ENCODE measurements at regions not wholly inside any gene's neighbourhood (a gene's known extent, or its start where the extent isn't known, plus 50 kb on each side); places are given as distances from the start of the nearest gene placed in this dataset.

GRCh38 chr12:115204957-115205754 is 521.2 kb upstream of the TBX3 start:
- DNase-seq, result no peak

GRCh38 chr12:115203701-115204100 is 519.7 kb upstream of the TBX3 start:
- no peak for DNase-seq

GRCh38 chr12:115201966-115202365 is 518.0 kb upstream of the TBX3 start:
- no peak for DNase-seq

- no peak for DNase-seq
Observed at GRCh38 chr12:115199831-115200230, 515.9 kb upstream of the TBX3 start.

GRCh38 chr12:115194857-115195256 is 510.9 kb upstream of the TBX3 start:
- no peak for DNase-seq

- DNase-seq, result no peak
Observed at GRCh38 chr12:115194448-115194847, 510.5 kb upstream of the TBX3 start.

- DNase-seq, result no peak
Observed at GRCh38 chr12:115191342-115191741, 507.4 kb upstream of the TBX3 start.

- no peak for DNase-seq
Observed at GRCh38 chr12:115190010-115190770, 506.2 kb upstream of the TBX3 start.

GRCh38 chr12:115185506-115185905 is 501.5 kb upstream of the TBX3 start:
- no peak for DNase-seq

GRCh38 chr12:115183752-115184151 is 499.8 kb upstream of the TBX3 start:
- DNase-seq, result no peak

- DNase-seq, result no peak
Observed at GRCh38 chr12:115177899-115178298, 493.9 kb upstream of the TBX3 start.

- no peak for DNase-seq
Observed at GRCh38 chr12:115176741-115177400, 492.9 kb upstream of the TBX3 start.

GRCh38 chr12:115174920-115175319 is 490.9 kb upstream of the TBX3 start:
- no peak for DNase-seq

- DNase-seq, result no peak
Observed at GRCh38 chr12:115172521-115172920, 488.5 kb upstream of the TBX3 start.

GRCh38 chr12:115169981-115170380 is 486.0 kb upstream of the TBX3 start:
- no peak for DNase-seq

GRCh38 chr12:115166698-115167315 is 482.8 kb upstream of the TBX3 start:
- DNase-seq, result no peak

- DNase-seq, result no peak
Observed at GRCh38 chr12:115163710-115164109, 479.7 kb upstream of the TBX3 start.

GRCh38 chr12:115160271-115161128 is 476.5 kb upstream of the TBX3 start:
- DNase-seq, result no peak

- no peak for DNase-seq
Observed at GRCh38 chr12:115158816-115159215, 474.8 kb upstream of the TBX3 start.

- DNase-seq, result no peak
Observed at GRCh38 chr12:115155665-115156645, 472.0 kb upstream of the TBX3 start.

Measured in COR-L47 (cell line).